VCaP (cell line): ENCODE measurements at regions not wholly inside any gene's neighbourhood (a gene's known extent, or its start where the extent isn't known, plus 50 kb on each side); places are given as distances from the start of the nearest gene placed in this dataset.

ENCODE experiments used
- H3K27ac ChIP-seq: fragments of 450-650 bp; 2 replicates; pipeline ENCODE4 v1.5.1; 2017
- CTCF ChIP-seq: fragments of 450-650 bp; conservative IDR thresholded peaks from 2 replicates; pipeline ENCODE4 v1.5.1; 2017; ENCODE audit warnings: mild to moderate bottlenecking, moderate library complexity

GRCh38 chr3:109933576-109933975, 596.2 kb upstream of the DPPA4 start:
- TF ChIP-seq CTCF, result no peak
- no peak overlapping the region for H3K27ac ChIP-seq

- no peak overlapping the region for H3K27ac ChIP-seq
Observed at GRCh38 chr3:109939817-109940216, 602.5 kb upstream of the DPPA4 start.

GRCh38 chr3:109943181-109943580, 605.8 kb upstream of the DPPA4 start:
- H3K27ac ChIP-seq, result no peak overlapping the region
- TF ChIP-seq CTCF, result no peak

More at GRCh38 chr3:109939817-109940216, 602.5 kb upstream of the DPPA4 start:
- no peak for TF ChIP-seq CTCF

GRCh38 chr3:109944836-109945235, 607.5 kb upstream of the DPPA4 start:
- TF ChIP-seq CTCF, result no peak
- no peak overlapping the region for H3K27ac ChIP-seq

DNA sequence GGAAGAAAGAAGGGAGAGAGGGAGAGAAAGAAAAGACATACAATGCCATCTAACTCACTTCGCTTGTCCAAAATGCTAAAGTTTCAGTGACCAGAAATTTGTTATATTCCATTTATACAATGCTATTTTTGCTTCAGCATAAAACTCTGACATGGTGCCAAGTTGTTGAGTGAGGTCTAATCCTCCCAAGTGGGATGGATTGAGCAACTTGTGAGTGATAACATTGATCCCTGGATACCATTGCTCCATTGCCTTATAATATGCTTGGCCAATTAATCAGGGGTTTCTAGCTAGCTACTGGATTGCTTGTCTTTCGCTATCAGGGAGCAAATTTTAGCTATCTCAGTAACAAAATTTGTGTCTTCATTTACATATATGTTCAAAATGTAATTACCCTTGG, 615.6 kb upstream of the DPPA4 start:
- no peak overlapping the region for H3K27ac ChIP-seq
- TF ChIP-seq CTCF, result no peak

DNA sequence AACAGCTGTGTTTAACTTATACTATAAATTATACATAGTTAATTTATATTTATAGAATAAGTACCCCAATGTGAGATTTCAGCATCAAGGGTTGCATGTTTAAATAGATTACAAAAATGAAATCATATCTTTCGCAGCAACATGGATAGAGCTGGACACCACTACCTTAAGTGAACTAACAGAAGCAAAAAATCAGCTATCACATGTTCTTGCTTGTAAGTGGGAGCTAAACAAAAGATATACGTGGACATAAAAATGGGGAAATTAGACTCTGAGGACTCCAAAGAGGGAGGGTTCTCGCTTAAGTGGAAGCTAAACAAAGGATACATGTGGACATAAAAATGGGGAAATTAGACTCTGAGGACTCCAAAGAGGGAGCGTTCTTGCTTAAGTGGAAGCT, 626.5 kb upstream of the DPPA4 start:
- H3K27ac ChIP-seq, result no peak overlapping the region
- no peak for TF ChIP-seq CTCF

DNA sequence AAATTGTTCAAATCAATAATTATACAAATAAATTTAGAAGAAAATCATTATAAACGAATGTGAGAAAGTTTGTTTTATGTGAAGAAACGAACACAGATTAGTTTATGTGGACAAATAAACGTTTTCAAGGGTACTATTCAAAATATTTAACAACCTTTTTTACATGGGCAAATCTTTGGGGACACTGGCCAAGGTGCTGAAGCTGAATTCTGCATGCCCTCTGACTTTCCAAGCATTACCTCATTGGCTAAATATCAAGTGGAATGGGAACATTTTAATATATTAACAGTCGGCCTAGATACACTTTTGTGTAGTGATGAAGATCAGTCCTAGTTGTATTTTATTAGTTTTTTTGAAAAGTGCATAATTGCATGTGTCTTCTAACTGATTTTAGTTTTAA, 636.4 kb upstream of the DPPA4 start:
- TF ChIP-seq CTCF, result no peak
- no peak overlapping the region for H3K27ac ChIP-seq

DNA sequence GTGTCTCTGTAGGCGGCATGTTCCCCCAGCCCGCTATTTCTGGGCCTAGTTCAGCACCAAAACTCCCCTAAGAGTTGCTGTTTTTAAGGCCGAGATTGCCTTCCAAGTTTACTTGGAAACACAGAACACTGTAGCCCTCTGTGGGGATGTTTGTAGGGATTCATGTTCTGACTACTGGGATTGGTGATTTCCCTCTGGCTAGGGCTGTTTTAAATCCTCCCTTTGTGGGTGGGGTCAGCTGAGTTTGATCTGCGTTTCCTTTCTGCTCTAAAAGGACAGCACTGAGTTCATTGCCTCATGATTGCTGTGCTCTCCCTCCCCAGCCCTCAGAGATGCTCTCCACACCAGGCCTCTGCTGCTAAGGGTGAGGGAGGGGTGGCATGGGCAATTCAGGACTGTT, 640.6 kb upstream of the DPPA4 start:
- TF ChIP-seq CTCF, result no peak
- H3K27ac ChIP-seq, result no peak overlapping the region
